HG02840 (cell line): ENCODE measurements at regions not wholly inside any gene's neighbourhood (a gene's known extent, or its start where the extent isn't known, plus 50 kb on each side); places are given as distances from the start of the nearest gene placed in this dataset.

Experiments used
- ATAC-seq: cut with Tn5 transposase; IDR thresholded peaks from one replicate; pipeline ENCODE4 v1.9.1; 2021; ENCODE audit warnings: mild to moderate bottlenecking, moderate library complexity, moderate number of reproducible peaks; ENCODE audit not compliant: unreplicated experiment, low FRiP score

GRCh38 chr2:221129657-221130056 lies 442.4 kb downstream of the EPHA4 start:
- ATAC-seq: no peak

- no peak for ATAC-seq
Observed at GRCh38 chr2:221130431-221130830, 441.7 kb downstream of the EPHA4 start.

- no peak for ATAC-seq
Observed at GRCh38 chr2:221133941-221134340, 438.2 kb downstream of the EPHA4 start.

GRCh38 chr2:221134718-221135117 lies 437.4 kb downstream of the EPHA4 start:
- no peak for ATAC-seq

- no peak for ATAC-seq
Observed at GRCh38 chr2:221135699-221136098, 436.4 kb downstream of the EPHA4 start.

- no peak for ATAC-seq
Observed at GRCh38 chr2:221137385-221137784, 434.7 kb downstream of the EPHA4 start.

GRCh38 chr2:221142341-221142740 lies 429.8 kb downstream of the EPHA4 start:
- ATAC-seq: no peak

- ATAC-seq: no peak
Observed at GRCh38 chr2:221143231-221143630, 428.9 kb downstream of the EPHA4 start.

GRCh38 chr2:221144909-221145308 lies 427.2 kb downstream of the EPHA4 start:
- no peak for ATAC-seq

- no peak for ATAC-seq
Observed at GRCh38 chr2:221145396-221145795, 426.7 kb downstream of the EPHA4 start.

- ATAC-seq: no peak
Observed at GRCh38 chr2:221153226-221153625, 418.9 kb downstream of the EPHA4 start.

- ATAC-seq: no peak
Observed at GRCh38 chr2:221154176-221154575, 417.9 kb downstream of the EPHA4 start.

GRCh38 chr2:221156062-221156734 lies 415.9 kb downstream of the EPHA4 start:
- ATAC-seq: no peak

- ATAC-seq: no peak
Observed at GRCh38 chr2:221161186-221161585, 410.9 kb downstream of the EPHA4 start.

- no peak for ATAC-seq
Observed at GRCh38 chr2:221166292-221166691, 405.8 kb downstream of the EPHA4 start.

- no peak for ATAC-seq
Observed at GRCh38 chr2:221167561-221167960, 404.5 kb downstream of the EPHA4 start.

- no peak for ATAC-seq
Observed at GRCh38 chr2:221169724-221170123, 402.4 kb downstream of the EPHA4 start.

- ATAC-seq: no peak
Observed at GRCh38 chr2:221170548-221170947, 401.6 kb downstream of the EPHA4 start.

- ATAC-seq: no peak
Observed at GRCh38 chr2:221176667-221177066, 395.4 kb downstream of the EPHA4 start.

- no peak for ATAC-seq
Observed at GRCh38 chr2:221178139-221178538, 394.0 kb downstream of the EPHA4 start.

- no peak for ATAC-seq
Observed at GRCh38 chr2:221186873-221187272, 385.2 kb downstream of the EPHA4 start.

GRCh38 chr2:221189431-221190067 lies 382.6 kb downstream of the EPHA4 start:
- no peak for ATAC-seq
